ENCODE measurements at regions not wholly inside any gene's neighbourhood (a gene's known extent, or its start where the extent isn't known, plus 50 kb on each side); places are given as distances from the start of the nearest gene placed in this dataset.

DNA sequence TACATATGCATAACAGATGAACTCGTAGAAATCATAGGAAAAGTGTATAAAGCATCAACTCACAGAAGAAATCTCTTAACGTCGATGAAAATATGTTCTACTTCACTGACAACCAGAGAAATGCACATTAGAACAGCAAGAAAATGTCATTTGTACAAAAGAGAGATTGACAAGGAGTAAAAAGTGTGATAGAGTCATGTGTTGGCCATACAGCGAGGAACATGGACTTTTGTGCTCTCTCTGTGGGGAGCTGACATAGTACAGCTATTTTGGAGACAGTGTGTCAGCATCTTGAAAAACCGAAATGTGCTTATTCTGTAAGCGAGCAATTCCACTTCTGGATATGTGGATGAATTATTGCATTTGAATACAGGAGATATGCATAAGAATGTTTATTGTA, 477.9 kb downstream of the ICE1 start:
- peaks cover 6% of the 10 kb centered on the region; the same call in 1 of the 2 replicates for H3K4me1 ChIP-seq (ENCODE audit: insufficient read depth, low read length)
- H3K9me3 ChIP-seq (ENCODE audit: control insufficient read depth, insufficient read depth, low read length) = no peaks in the 10 kb centered on the region

DNA sequence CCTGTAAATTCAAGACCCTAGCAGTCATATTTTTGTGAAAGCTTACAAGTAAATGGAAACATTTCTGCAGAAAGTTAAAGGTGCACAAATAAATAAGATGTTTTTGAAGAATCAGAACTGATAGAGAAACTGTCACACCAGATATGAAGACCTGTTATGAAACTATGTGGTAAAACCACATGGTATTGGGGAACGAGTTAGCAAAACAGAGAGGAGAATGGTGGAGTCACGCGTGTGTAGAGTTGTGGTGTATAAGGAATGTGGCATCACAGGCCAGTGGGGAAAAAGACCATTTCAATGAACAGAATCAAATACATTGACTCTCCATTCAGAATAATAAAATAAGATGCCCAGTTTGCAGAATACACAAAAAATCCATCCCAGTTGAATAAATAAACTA, 477.2 kb downstream of the ICE1 start:
- Histone ChIP-seq H3K36me3 (ENCODE audit: insufficient read depth, low read length) (no peaks in the 10 kb centered on the region), H3K9me3 (ENCODE audit: control insufficient read depth, insufficient read depth, low read length) (no peaks in the 10 kb centered on the region), H3K4me1 (ENCODE audit: insufficient read depth, low read length) (no peaks in the 10 kb centered on the region), H3K9ac (ENCODE audit: low read depth, low read length) (no peak overlapping the region)

More for the DNA sequence above, 477.9 kb downstream of the ICE1 start:
- H3K36me3 ChIP-seq (ENCODE audit: insufficient read depth, low read length) = no peaks in the 10 kb centered on the region
- H3K9ac ChIP-seq (ENCODE audit: low read depth, low read length) = no peak overlapping the region

DNA sequence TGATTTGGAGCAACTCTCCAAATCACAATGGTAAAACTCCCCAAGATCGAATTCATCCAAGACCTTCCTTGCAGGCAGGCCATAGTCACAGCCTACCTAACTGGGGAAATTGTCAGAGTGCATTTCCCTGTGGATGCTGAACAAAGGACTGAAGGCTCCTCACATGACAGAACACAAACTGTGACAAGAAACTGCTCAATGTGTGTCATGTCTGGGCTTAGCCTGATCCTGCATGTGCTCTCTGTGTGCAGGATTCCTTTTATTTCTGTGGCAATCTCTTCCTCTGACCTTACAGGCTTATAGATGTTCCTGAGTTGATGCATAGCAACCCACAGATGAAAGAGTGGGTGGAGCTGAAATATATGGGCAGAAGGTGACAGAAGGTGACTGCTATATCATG, 465.8 kb downstream of the ICE1 start:
- Histone ChIP-seq H3K4me1 (ENCODE audit: insufficient read depth, low read length) (no peaks in the 10 kb centered on the region), H3K9me3 (ENCODE audit: control insufficient read depth, insufficient read depth, low read length) (no peaks in the 10 kb centered on the region), H3K9ac (ENCODE audit: low read depth, low read length) (no peak overlapping the region), H3K36me3 (ENCODE audit: insufficient read depth, low read length) (no peaks in the 10 kb centered on the region)

DNA sequence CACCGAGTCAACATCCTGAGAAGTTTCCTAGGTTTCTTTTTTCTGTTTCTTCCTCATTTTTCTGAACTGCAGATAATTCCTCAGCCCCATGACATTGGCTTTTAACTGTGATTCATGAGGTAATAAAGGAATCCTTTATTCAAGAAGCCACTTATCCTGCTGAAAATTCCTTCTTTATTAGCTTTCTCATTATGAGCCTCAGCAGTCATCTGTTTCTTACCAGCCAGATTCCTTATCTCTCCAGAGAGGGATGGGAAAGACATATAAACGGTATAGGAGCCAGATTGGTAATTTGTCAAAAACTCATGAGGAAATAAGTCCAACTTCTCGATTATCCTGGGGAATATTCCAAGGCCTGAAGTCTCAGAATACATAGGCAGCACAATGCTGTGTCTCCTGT, 465.4 kb downstream of the ICE1 start:
- Histone ChIP-seq H3K36me3 (ENCODE audit: insufficient read depth, low read length) (no peaks in the 10 kb centered on the region), H3K9ac (ENCODE audit: low read depth, low read length) (no peak overlapping the region), H3K9me3 (ENCODE audit: control insufficient read depth, insufficient read depth, low read length) (no peaks in the 10 kb centered on the region), H3K4me1 (ENCODE audit: insufficient read depth, low read length) (no peaks in the 10 kb centered on the region)

DNA sequence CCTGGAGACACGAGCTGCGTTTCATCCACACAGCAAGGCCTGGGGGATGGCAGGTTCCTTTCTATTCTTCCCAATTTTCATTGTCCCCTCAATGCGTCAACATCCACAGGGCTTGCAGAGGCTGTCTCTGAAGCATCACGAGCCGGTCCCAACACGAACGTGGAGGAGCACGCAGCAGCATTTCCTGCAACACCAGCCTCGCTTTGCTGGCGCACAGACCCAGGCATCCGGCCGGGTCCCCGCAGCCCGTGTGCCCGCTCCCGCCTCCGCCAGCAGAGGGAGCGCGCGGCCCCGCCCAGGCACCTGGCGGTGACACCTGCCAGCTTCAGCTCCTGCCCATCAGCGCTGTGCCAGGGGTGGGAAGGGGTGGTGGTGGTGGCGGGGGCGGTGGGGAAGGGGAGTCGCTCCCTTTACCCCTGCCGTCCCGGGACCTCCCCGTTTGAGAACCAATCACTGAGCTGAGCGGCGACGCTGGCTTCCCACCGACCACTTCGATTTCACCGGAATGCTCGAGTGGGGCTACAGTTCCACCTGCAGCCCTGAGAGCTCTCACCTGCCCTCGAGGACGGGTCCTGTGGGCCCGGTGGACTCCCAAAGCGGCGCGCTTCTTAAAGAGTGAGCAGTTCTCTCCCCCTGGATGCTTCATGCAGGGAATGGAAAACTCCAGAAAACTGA, 464.5 kb downstream of the ICE1 start:
- no peaks in the 10 kb centered on the region for H3K9me3 ChIP-seq (ENCODE audit: control insufficient read depth, insufficient read depth, low read length)
- H3K36me3 ChIP-seq (ENCODE audit: insufficient read depth, low read length) = no peaks in the 10 kb centered on the region
- H3K4me1 ChIP-seq (ENCODE audit: insufficient read depth, low read length) = no peaks in the 10 kb centered on the region
- H3K9ac ChIP-seq (ENCODE audit: low read depth, low read length) = peak overlapping the region; percentile 20; the same call in 1 of the 2 replicates

DNA sequence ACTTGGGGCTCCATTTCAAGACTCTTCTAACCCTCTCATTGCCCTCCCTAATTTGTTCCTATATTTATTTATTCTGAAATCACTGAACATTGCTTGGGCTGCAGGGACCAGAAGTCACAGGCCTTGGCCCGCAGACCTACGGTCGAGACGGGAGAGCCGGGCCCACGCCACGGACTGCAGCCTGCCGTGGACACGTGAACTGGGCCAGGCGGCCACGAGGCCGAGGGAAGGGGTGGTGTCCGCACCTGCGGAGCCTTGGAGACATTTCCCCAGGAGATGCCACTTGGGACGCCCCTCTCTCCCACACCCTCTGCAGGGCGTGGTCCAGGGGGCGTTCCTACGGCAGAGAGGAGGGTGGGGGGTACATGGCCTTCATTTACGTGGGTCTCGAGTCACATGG, 463.9 kb downstream of the ICE1 start:
- no peaks in the 10 kb centered on the region for H3K36me3 ChIP-seq (ENCODE audit: insufficient read depth, low read length)
- no peaks in the 10 kb centered on the region for H3K4me1 ChIP-seq (ENCODE audit: insufficient read depth, low read length)
- H3K9me3 ChIP-seq (ENCODE audit: control insufficient read depth, insufficient read depth, low read length) = no peaks in the 10 kb centered on the region
- H3K9ac ChIP-seq (ENCODE audit: low read depth, low read length) = 0 out of 2 replicates have a peak overlapping the region, but pooled peaks have one; percentile 20

DNA sequence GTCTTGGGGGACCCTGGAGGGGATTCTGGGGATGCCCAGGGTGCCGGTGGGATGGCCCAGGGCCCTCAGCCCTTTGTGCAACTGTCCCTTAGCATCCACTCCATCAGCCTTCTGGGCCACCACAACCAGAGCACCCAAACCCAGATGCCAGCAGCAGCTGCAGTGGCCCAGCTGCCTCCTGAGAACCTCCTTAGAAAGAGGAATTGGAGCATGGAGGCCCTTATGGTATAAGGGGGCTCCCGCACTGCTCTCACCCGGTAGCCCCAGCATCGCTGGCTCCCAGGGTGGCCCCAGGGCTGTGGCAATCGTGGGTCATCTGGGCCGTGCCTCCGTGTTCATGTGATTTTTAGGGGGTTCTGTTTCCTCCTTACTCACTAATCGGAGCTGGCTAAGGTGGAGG, 463.3 kb downstream of the ICE1 start:
- Histone ChIP-seq H3K36me3 (ENCODE audit: insufficient read depth, low read length) (no peaks in the 10 kb centered on the region), H3K4me1 (ENCODE audit: insufficient read depth, low read length) (no peaks in the 10 kb centered on the region), H3K9ac (ENCODE audit: low read depth, low read length) (no peak overlapping the region), H3K9me3 (ENCODE audit: control insufficient read depth, insufficient read depth, low read length) (no peaks in the 10 kb centered on the region)

DNA sequence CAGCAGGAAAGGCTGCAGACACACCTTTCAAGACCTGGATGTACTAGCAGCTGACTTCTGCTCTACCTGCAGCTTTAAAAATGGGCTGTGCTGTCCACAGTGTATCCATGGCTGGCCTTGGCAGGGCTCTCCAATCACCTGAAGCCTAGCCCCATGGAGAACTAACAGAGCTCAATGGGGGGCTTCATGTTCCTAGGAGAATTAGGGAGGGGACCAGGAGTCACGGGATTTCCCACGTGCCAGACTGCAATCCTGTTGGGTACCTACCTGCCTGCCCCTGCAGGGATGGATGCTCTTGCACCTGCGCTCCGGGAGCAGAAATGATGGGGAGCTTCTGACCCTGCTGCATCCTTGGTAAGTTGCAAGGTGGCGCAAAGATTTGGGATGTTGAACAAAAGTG, 462.1 kb downstream of the ICE1 start:
- H3K9ac ChIP-seq (ENCODE audit: low read depth, low read length) = no peak overlapping the region
- no peaks in the 10 kb centered on the region for H3K4me1 ChIP-seq (ENCODE audit: insufficient read depth, low read length)
- no peaks in the 10 kb centered on the region for H3K36me3 ChIP-seq (ENCODE audit: insufficient read depth, low read length)
- H3K9me3 ChIP-seq (ENCODE audit: control insufficient read depth, insufficient read depth, low read length) = no peaks in the 10 kb centered on the region

DNA sequence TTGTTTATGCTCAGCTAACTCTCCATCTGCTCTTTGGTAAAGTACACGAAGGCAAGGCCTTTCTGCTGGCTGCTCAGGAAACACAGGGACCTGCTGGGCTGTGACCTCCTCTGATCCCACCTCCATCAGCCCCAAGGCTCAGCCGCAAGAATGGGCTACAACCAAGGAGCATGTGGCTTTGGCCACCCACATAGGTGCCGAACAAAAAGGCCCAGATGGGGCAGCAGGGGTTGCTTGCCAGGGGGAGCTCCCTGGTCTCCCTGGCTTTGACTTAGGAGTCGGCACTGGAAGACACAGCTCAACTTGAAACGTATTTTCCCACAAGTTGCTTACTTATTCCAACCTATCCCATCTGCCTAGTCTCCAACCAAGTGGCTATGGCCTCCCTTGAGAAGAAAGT, 461.1 kb downstream of the ICE1 start:
- no peaks in the 10 kb centered on the region for H3K9me3 ChIP-seq (ENCODE audit: control insufficient read depth, insufficient read depth, low read length)
- no peaks in the 10 kb centered on the region for H3K4me1 ChIP-seq (ENCODE audit: insufficient read depth, low read length)
- no peaks in the 10 kb centered on the region for H3K36me3 ChIP-seq (ENCODE audit: insufficient read depth, low read length)
- no peak overlapping the region for H3K9ac ChIP-seq (ENCODE audit: low read depth, low read length)

DNA sequence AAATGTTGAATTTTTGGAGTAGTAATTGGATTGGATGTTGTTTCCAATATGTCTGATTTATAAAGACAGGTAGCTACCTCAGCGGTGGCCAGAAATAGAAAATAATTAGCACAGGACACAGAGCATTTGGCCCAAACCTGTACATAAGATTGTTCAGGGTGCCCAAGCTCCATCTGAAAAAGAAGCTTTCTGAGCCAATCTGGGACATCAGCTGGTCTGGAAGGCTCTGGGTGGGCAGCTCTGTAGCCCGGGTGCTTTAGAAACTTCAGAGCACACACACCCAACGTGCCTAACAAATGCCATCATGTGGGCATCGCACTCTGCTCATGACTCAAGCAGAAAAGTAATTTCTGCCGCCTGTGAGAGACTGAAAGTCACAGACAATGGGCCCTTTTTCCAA, 460.7 kb downstream of the ICE1 start:
- Histone ChIP-seq H3K9me3 (ENCODE audit: control insufficient read depth, insufficient read depth, low read length) (no peaks in the 10 kb centered on the region), H3K9ac (ENCODE audit: low read depth, low read length) (no peak overlapping the region), H3K4me1 (ENCODE audit: insufficient read depth, low read length) (no peaks in the 10 kb centered on the region), H3K36me3 (ENCODE audit: insufficient read depth, low read length) (no peaks in the 10 kb centered on the region)

DNA sequence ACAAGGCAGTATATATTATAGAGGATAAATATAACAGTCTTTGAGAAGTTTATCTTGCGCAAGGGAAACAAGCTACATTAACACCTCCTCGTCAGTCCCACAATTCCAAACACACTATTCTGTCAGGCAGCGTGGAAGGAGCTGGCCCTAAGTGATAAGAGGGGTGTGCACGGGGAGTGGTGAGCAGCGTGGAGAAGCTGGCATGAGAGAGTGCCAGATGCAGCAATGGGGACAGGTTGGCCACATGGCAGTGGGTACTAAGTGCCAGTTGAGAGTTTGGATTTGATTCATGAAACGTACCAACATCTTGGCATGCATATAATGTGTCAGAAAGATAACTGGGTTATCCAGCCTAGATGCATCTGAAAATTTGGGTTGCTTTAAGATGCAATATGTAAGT, 460.2 kb downstream of the ICE1 start:
- Histone ChIP-seq H3K9ac (ENCODE audit: low read depth, low read length) (no peak overlapping the region), H3K4me1 (ENCODE audit: insufficient read depth, low read length) (no peaks in the 10 kb centered on the region), H3K36me3 (ENCODE audit: insufficient read depth, low read length) (no peaks in the 10 kb centered on the region), H3K9me3 (ENCODE audit: control insufficient read depth, insufficient read depth, low read length) (no peaks in the 10 kb centered on the region)

DNA sequence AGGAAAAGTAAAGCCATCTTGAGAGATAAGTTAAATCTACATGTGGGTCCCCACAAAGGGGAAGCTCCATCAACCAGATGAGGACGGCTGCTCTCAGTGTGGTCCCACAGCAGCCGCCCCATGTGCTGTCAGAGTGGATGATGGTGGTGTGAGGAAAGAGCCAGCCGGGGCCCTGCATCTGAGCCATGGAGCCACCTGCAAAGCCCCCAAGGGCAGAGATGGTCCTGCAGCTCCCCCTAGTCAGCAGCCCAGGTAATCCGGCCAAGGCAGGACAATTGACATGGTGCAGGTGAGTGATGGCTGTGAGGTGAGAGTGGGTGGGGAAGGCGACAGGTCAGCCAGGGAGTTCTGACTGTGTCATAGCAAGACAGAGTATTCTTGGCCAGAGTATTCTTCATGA, 458.8 kb downstream of the ICE1 start:
- no peaks in the 10 kb centered on the region for H3K36me3 ChIP-seq (ENCODE audit: insufficient read depth, low read length)
- H3K9ac ChIP-seq (ENCODE audit: low read depth, low read length) = no peak overlapping the region
- H3K4me1 ChIP-seq (ENCODE audit: insufficient read depth, low read length) = no peaks in the 10 kb centered on the region
- no peaks in the 10 kb centered on the region for H3K9me3 ChIP-seq (ENCODE audit: control insufficient read depth, insufficient read depth, low read length)

DNA sequence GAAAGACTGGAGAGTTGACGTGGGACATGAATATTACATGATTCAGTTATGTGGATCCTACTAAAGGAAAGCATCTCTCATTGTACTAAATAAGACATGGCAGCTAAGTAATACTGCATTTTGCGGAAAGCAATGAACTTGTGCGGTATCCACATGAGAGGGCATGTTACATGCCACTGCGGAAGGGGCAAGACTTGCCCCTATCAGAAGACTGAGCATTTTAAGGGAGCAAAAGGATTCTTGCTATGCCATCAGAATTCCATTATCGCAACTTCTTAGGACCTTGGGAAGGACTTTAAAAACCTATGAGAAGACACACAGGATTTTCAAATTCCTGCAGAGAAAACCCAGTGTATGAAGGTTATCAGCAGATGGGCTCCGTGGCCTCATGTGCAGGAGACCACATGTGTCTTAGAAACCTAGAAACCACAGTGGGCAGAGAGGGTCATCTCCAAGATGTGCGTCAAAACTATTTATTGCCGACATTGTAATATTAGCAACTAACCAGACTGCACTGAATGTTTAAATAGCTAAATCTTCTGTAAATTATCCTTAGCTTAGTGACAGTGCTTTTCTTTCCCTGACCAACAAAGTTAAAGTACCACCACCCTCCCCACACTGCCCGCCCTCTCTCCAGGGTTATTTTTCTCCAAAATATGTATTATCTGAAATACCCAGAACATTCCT, 457.7 kb downstream of the ICE1 start:
- Histone ChIP-seq H3K9me3 (ENCODE audit: control insufficient read depth, insufficient read depth, low read length) (no peaks in the 10 kb centered on the region), H3K36me3 (ENCODE audit: insufficient read depth, low read length) (no peaks in the 10 kb centered on the region), H3K4me1 (ENCODE audit: insufficient read depth, low read length) (no peaks in the 10 kb centered on the region), H3K9ac (ENCODE audit: low read depth, low read length) (no peak overlapping the region)

DNA sequence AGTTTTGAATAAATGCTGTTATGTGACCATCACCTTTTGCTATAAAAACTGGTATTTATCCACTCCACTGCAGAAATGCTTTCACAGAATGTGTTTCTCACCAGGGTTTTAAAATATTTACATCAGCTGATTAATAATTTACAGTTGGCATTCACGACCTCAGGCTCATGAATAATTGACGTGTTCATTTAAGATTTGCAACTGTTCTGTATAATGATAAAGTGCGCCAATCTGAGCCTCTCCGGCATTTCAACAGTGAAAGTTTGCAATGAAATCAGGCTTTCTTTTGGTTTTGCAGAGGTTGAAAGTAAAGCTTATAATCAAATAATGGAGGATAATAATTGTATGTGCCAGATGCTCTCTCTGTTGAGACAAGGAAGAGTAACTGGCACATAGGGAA, 434.9 kb downstream of the ICE1 start:
- H3K9ac ChIP-seq (ENCODE audit: low read depth, low read length) = no peak overlapping the region
- H3K4me1 ChIP-seq (ENCODE audit: insufficient read depth, low read length) = no peaks in the 10 kb centered on the region
- no peaks in the 10 kb centered on the region for H3K9me3 ChIP-seq (ENCODE audit: control insufficient read depth, insufficient read depth, low read length)
- H3K36me3 ChIP-seq (ENCODE audit: insufficient read depth, low read length) = no peaks in the 10 kb centered on the region

DNA sequence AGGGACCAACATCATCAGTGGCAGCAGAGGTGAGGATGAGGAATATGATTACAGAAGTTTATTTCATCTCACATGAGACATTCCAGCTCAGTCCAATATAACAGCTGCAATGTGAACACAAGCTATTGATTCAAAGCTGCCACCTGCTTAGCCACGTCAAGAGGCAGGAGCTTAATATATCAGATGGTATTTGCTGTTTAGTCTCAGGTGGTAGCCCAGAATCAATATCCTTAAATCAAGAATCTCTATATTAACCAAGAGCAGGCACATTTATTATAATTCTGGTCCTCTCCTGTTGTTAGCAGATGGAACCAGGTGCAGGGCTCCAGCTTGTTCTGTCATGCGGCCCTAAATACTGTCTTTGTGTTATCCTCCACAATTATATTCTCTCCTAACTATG, 431.6 kb downstream of the ICE1 start:
- H3K9me3 ChIP-seq (ENCODE audit: control insufficient read depth, insufficient read depth, low read length) = 0 out of 2 replicates have a peak, but pooled peaks cover 3% of the 10 kb centered on the region
- H3K9ac ChIP-seq (ENCODE audit: low read depth, low read length) = no peak overlapping the region
- H3K4me1 ChIP-seq (ENCODE audit: insufficient read depth, low read length) = no peaks in the 10 kb centered on the region
- H3K36me3 ChIP-seq (ENCODE audit: insufficient read depth, low read length) = no peaks in the 10 kb centered on the region
